ENCODE measurements at regions not wholly inside any gene's neighbourhood (a gene's known extent, or its start where the extent isn't known, plus 50 kb on each side); places are given as distances from the start of the nearest gene placed in this dataset.

- Histone ChIP-seq H2AFZ (ENCODE audit: low read length) (no peak overlapping the region), H3F3A (ENCODE audit: low read depth) (no peaks in the 10 kb centered on the region), H3K36me3 (ENCODE audit: insufficient read depth, low read length) (no peaks in the 10 kb centered on the region), H3K9me2 (replicated peaks; ENCODE audit: low read depth, low read length) (no peaks in the 10 kb centered on the region), H3K4me3 (ENCODE audit: low read length, poor library complexity, severe bottlenecking) (no peak overlapping the region), H3K79me2 (ENCODE audit: insufficient read depth, low read length) (no peaks in the 10 kb centered on the region), H3K4me1 (ENCODE audit: insufficient read depth, low read length, poor library complexity, severe bottlenecking) (peaks cover 27% of the 10 kb centered on the region), H4K20me1 (ENCODE audit: insufficient read depth, low read length, poor library complexity, severe bottlenecking) (no peaks in the 10 kb centered on the region), H3K27me3 (ENCODE audit: insufficient read depth, low read length, poor library complexity, severe bottlenecking) (no peaks in the 10 kb centered on the region), H3K9ac (ENCODE audit: low read depth, low read length, poor library complexity, severe bottlenecking) (no peak overlapping the region), H3K4me2 (ENCODE audit: low read depth, low read length, poor library complexity, severe bottlenecking) (no peak overlapping the region), H3K9me3 (ENCODE audit: insufficient read depth, low read depth, low read length) (no peaks in the 10 kb centered on the region)
- TF ChIP-seq CTCF (conservative IDR thresholded peaks at IDR 0.05; ENCODE audit: low read length) (no peak), EZH2phosphoT487 (IDR thresholded peaks at IDR 0.05; ENCODE audit: borderline replicate concordance) (no peak)
Observed at GRCh38 chr10:47098964-47099363, 187.7 kb downstream of the PTPN20 start.

- no peaks in the 10 kb centered on the region for H3K79me2 ChIP-seq (ENCODE audit: insufficient read depth, low read length)
- H4K20me1 ChIP-seq (ENCODE audit: insufficient read depth, low read length, poor library complexity, severe bottlenecking): no peaks in the 10 kb centered on the region
- TF ChIP-seq EZH2phosphoT487 (IDR thresholded peaks at IDR 0.05; ENCODE audit: borderline replicate concordance) (no peak), CTCF (conservative IDR thresholded peaks at IDR 0.05; ENCODE audit: low read length) (no peak)
- H3K27me3 ChIP-seq (ENCODE audit: insufficient read depth, low read length, poor library complexity, severe bottlenecking): no peaks in the 10 kb centered on the region
- no peaks in the 10 kb centered on the region for H3K9me2 ChIP-seq (replicated peaks; ENCODE audit: low read depth, low read length)
- H3K4me2 ChIP-seq (ENCODE audit: low read depth, low read length, poor library complexity, severe bottlenecking): no peak overlapping the region
- peaks cover 27% of the 10 kb centered on the region for H3K4me1 ChIP-seq (ENCODE audit: insufficient read depth, low read length, poor library complexity, severe bottlenecking)
- H3K9me3 ChIP-seq (ENCODE audit: insufficient read depth, low read depth, low read length): no peaks in the 10 kb centered on the region
- no peak overlapping the region for H2AFZ ChIP-seq (ENCODE audit: low read length)
- H3K4me3 ChIP-seq (ENCODE audit: low read length, poor library complexity, severe bottlenecking): no peak overlapping the region
- no peaks in the 10 kb centered on the region for H3F3A ChIP-seq (ENCODE audit: low read depth)
- H3K9ac ChIP-seq (ENCODE audit: low read depth, low read length, poor library complexity, severe bottlenecking): no peak overlapping the region
- no peaks in the 10 kb centered on the region for H3K36me3 ChIP-seq (ENCODE audit: insufficient read depth, low read length)
Observed at GRCh38 chr10:47099474-47099873, 188.2 kb downstream of the PTPN20 start.

- H3K9ac ChIP-seq (ENCODE audit: low read depth, low read length, poor library complexity, severe bottlenecking): peak overlapping the region; percentile 56
- H3K79me2 ChIP-seq (ENCODE audit: insufficient read depth, low read length): no peaks in the 10 kb centered on the region
- peaks cover 40% of the 10 kb centered on the region for H3K4me1 ChIP-seq (ENCODE audit: insufficient read depth, low read length, poor library complexity, severe bottlenecking)
- H3K36me3 ChIP-seq (ENCODE audit: insufficient read depth, low read length): no peaks in the 10 kb centered on the region
- H3K9me2 ChIP-seq (replicated peaks; ENCODE audit: low read depth, low read length): no peaks in the 10 kb centered on the region
- H3K4me3 ChIP-seq (ENCODE audit: low read length, poor library complexity, severe bottlenecking): no peak overlapping the region
- H4K20me1 ChIP-seq (ENCODE audit: insufficient read depth, low read length, poor library complexity, severe bottlenecking): no peaks in the 10 kb centered on the region
- H3F3A ChIP-seq (ENCODE audit: low read depth): peaks cover 7% of the 10 kb centered on the region
- TF ChIP-seq EZH2phosphoT487 (IDR thresholded peaks at IDR 0.05; ENCODE audit: borderline replicate concordance) (no peak), CTCF (conservative IDR thresholded peaks at IDR 0.05; ENCODE audit: low read length) (no peak)
- no peak overlapping the region for H2AFZ ChIP-seq (ENCODE audit: low read length)
- no peaks in the 10 kb centered on the region for H3K9me3 ChIP-seq (ENCODE audit: insufficient read depth, low read depth, low read length)
- H3K4me2 ChIP-seq (ENCODE audit: low read depth, low read length, poor library complexity, severe bottlenecking): peak overlapping the region; percentile 1
- no peaks in the 10 kb centered on the region for H3K27me3 ChIP-seq (ENCODE audit: insufficient read depth, low read length, poor library complexity, severe bottlenecking)
Observed at GRCh38 chr10:47101196-47101595, 190.0 kb downstream of the PTPN20 start.

Data from Loucy (cell line).